Mesothelial cell of epicardium (in vitro differentiated cells): ENCODE measurements at regions not wholly inside any gene's neighbourhood (a gene's known extent, or its start where the extent isn't known, plus 50 kb on each side); places are given as distances from the start of the nearest gene placed in this dataset.

Source experiments
- DNase-seq, 2 experiments: peaks; one replicate each; pipeline ENCODE4 v3.0.0; 2021; ENCODE audit warnings: low spot score in 2 of 2; ENCODE audit not compliant: unreplicated experiment in 2 of 2
- H3K27ac Mint-ChIP-seq: 2 replicates; pipeline ENCODE4 v1.8.0; 2021; ENCODE audit warnings: mixed read lengths
- H3K27me3 Mint-ChIP-seq: 2 replicates; pipeline ENCODE4 v1.8.0; 2021; ENCODE audit warnings: low read depth, mixed read lengths
- H3K36me3 Mint-ChIP-seq: 2 replicates; pipeline ENCODE4 v1.8.0; 2021; ENCODE audit warnings: mixed read lengths
- H3K4me1 Mint-ChIP-seq: 2 replicates; pipeline ENCODE4 v1.8.0; 2021; ENCODE audit warnings: mixed read lengths
- H3K4me3 Mint-ChIP-seq: 2 replicates; pipeline ENCODE4 v1.8.0; 2021; ENCODE audit warnings: mild to moderate bottlenecking, moderate library complexity, mixed read lengths
- H3K9me3 Mint-ChIP-seq: 2 replicates; pipeline ENCODE4 v1.8.0; 2021; ENCODE audit warnings: mixed read lengths
- TF ChIP-seq, protein P1 (sequence below): fragments of 200-600 bp; sonication (generic); IDR thresholded peaks from one replicate; pipeline ENCODE4 v1.5.0; 2021; ENCODE audit warnings: antibody characterized with exemption; ENCODE audit not compliant: unreplicated experiment

DNA sequence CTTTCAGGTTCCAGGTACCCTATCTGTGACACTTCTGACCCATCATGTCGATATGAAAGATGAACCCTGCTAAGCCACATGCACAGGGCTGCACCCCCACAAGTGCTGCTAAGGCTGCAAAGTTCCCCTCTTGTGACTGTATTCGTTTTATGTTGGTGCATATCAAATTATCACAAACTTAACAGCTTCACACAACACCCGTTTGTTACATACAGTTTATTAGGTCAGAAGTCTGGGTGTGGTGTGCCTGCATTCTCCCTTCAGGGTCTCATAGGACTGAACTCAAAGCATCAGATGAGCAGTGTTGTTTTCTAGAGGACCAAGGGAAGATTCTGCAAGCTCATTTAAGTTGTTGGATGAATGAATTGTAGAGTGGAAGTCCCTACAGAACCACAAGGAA lies 199.4 kb downstream of the ANAPC1 start:
- no peak overlapping the region for H3K27ac Mint-ChIP-seq
- H3K4me1 Mint-ChIP-seq: no peaks in the 10 kb centered on the region
- H3K4me3 Mint-ChIP-seq: no peak overlapping the region

DNA sequence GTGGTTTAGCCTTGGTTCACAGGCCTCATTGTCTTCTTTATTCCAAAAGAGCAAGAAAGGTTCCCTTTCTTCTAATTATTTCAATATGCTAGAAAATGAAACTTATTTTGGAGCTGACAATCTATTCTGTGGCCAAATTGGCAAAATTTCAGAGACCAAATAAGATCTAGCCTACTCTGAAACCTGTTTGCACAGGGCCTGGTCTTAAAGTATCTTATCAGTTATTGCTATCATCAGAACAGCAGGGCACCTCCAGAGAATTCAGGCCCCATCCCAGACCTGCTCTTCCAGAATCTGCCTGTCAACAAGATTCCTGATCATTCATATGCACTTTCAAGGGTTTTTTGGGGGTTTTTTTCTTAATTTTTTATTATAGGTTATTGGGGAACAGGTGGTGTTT lies 198.7 kb downstream of the ANAPC1 start:
- Mint-ChIP-seq H3K4me1 (no peaks in the 10 kb centered on the region), H3K9me3 (no peaks in the 10 kb centered on the region), H3K27ac (no peak overlapping the region), H3K27me3 (no peaks in the 10 kb centered on the region), H3K4me3 (no peak overlapping the region), H3K36me3 (no peaks in the 10 kb centered on the region)
- TF ChIP-seq, protein P1, sequence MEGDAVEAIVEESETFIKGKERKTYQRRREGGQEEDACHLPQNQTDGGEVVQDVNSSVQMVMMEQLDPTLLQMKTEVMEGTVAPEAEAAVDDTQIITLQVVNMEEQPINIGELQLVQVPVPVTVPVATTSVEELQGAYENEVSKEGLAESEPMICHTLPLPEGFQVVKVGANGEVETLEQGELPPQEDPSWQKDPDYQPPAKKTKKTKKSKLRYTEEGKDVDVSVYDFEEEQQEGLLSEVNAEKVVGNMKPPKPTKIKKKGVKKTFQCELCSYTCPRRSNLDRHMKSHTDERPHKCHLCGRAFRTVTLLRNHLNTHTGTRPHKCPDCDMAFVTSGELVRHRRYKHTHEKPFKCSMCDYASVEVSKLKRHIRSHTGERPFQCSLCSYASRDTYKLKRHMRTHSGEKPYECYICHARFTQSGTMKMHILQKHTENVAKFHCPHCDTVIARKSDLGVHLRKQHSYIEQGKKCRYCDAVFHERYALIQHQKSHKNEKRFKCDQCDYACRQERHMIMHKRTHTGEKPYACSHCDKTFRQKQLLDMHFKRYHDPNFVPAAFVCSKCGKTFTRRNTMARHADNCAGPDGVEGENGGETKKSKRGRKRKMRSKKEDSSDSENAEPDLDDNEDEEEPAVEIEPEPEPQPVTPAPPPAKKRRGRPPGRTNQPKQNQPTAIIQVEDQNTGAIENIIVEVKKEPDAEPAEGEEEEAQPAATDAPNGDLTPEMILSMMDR: no peak
- no peak for DNase-seq

More for the DNA sequence above, 199.4 kb downstream of the ANAPC1 start:
- Mint-ChIP-seq H3K27me3 (no peaks in the 10 kb centered on the region), H3K36me3 (no peaks in the 10 kb centered on the region), H3K9me3 (no peaks in the 10 kb centered on the region)
- no peak for DNase-seq
- TF ChIP-seq, protein P1: no peak

DNA sequence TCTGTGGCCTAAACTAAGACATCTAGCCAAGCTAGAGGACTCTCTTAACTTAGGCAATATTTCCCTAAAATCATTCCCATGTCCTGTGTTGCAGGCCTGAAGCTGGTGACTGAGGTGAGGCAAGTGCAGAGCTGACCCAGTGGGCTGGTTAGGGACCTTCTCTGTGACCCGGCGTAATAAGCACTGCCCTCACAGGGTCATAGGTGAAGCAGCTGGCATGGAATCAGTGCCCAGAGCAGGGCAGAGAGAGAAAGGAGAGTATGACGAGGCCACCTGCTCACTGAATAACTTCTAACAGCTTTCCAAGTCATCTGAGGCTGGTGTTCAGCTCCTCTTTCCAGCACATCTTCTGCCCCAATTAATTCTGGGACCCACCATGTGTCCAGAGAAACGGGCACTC lies 197.0 kb downstream of the ANAPC1 start:
- Mint-ChIP-seq H3K36me3 (no peaks in the 10 kb centered on the region), H3K27ac (no peak overlapping the region), H3K27me3 (no peaks in the 10 kb centered on the region), H3K4me3 (no peak overlapping the region), H3K4me1 (no peaks in the 10 kb centered on the region), H3K9me3 (no peaks in the 10 kb centered on the region)
- TF ChIP-seq, protein P1: no peak
- no peak for DNase-seq

DNA sequence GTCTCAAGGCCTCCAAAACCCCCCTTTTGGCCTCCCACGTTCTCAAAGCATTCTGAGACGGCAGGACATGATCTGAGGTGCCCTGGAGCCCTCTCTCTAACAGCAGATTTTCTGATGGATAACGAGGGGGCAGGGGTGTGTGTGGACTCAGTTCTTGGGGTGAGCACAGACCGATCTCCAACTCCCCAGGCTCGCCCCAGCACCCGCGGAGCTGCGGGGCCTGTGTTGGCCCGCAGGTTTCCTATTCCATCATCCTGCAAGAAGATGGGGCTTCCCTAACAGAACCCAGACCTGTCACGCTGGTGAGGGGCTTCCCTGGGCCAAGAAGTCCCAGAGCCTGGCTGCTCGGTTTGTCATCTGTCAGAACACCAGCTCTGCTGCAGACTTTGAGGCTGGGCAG lies 196.1 kb downstream of the ANAPC1 start:
- Mint-ChIP-seq H3K4me3 (no peak overlapping the region), H3K36me3 (no peaks in the 10 kb centered on the region), H3K4me1 (no peaks in the 10 kb centered on the region), H3K27me3 (no peaks in the 10 kb centered on the region), H3K27ac (no peak overlapping the region), H3K9me3 (no peaks in the 10 kb centered on the region)
- DNase-seq: no peak
- TF ChIP-seq, protein P1: no peak

DNA sequence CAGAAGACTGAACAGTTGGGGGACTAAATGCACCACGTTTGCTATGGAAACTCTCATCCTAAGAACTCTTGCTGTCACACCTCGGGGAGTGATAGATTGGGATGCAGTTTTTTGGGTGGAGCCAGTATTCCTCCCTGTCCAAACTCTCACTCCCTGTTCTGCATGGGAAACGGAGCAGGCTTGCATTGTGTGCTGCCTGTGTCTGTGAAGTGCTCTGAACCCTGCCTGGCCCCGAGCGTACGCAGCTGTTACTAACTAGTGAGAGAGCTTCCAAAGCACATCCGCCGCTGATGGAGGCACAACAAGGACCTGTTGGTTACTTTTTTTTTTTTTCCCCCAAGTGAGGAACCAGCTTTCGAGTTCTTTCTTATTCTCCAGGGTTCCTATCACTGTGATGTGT lies 195.5 kb downstream of the ANAPC1 start:
- no peaks in the 10 kb centered on the region for H3K36me3 Mint-ChIP-seq
- no peaks in the 10 kb centered on the region for H3K4me1 Mint-ChIP-seq
- DNase-seq: no peak
- no peak overlapping the region for H3K4me3 Mint-ChIP-seq
- TF ChIP-seq, protein P1: no peak
- no peak overlapping the region for H3K27ac Mint-ChIP-seq
- peaks cover 4% of the 10 kb centered on the region for H3K9me3 Mint-ChIP-seq
- no peaks in the 10 kb centered on the region for H3K27me3 Mint-ChIP-seq

DNA sequence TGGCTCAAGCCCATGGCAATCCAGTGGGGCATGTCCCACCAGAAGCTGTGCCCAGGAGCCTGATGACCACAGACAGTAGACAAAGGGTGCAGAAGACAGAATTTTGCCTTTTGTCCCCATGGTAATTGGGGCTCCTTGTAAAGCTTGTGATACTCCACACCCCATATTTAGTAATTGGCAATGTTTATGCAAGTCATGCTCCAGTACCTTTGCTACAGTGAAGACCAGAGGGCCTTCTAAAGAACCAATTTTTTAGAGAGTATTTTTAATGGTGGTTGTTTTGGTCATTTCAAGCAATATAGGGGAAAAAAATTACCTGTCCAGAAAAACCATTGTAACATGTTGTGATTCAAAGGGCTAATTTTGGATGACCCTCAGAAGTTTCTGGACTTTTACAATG lies 194.8 kb downstream of the ANAPC1 start:
- H3K27me3 Mint-ChIP-seq: no peaks in the 10 kb centered on the region
- no peak overlapping the region for H3K4me3 Mint-ChIP-seq
- no peaks in the 10 kb centered on the region for H3K4me1 Mint-ChIP-seq
- no peak for DNase-seq
- H3K9me3 Mint-ChIP-seq: peaks cover 9% of the 10 kb centered on the region
- no peaks in the 10 kb centered on the region for H3K36me3 Mint-ChIP-seq
- TF ChIP-seq, protein P1: no peak
- no peak overlapping the region for H3K27ac Mint-ChIP-seq
